ENCODE measurements at regions not wholly inside any gene's neighbourhood (a gene's known extent, or its start where the extent isn't known, plus 50 kb on each side); places are given as distances from the start of the nearest gene placed in this dataset.

GRCh38 chr2:19292007-19292406, 66.4 kb downstream of the OSR1 start:
- 91 to 92% methylated on average over 5 of the region's 5 CpGs for WGBS, 2 donors
- DNase-seq (no peak), FAIRE-seq (no peak), ATAC-seq (no peak)
- H3K9me3 ChIP-seq: no peaks in the 10 kb centered on the region
- H3K36me3 ChIP-seq: no peaks in the 10 kb centered on the region
- H3K27me3 ChIP-seq: no peaks in the 10 kb centered on the region
- no peak for TF ChIP-seq CTCF (IDR thresholded peaks at IDR 0.05)
- H3K4me1 ChIP-seq: no peaks in the 10 kb centered on the region
- H3K4me3 ChIP-seq: no peak overlapping the region
- intact Hi-C loops (cut with DNase I): no loop called here
- H3K27ac ChIP-seq: no peak overlapping the region

- Histone ChIP-seq H3K36me3 (no peaks in the 10 kb centered on the region), H3K4me1 (no peaks in the 10 kb centered on the region), H3K9me3 (no peaks in the 10 kb centered on the region), H3K4me3 (no peak overlapping the region), H3K27ac (no peak overlapping the region), H3K27me3 (no peaks in the 10 kb centered on the region)
- 30 to 31% methylated on average over 2 of the region's 2 CpGs for WGBS, 2 donors
- no peak for TF ChIP-seq CTCF (IDR thresholded peaks at IDR 0.05)
- ATAC-seq (no peak), DNase-seq (no peak), FAIRE-seq (no peak)
- intact Hi-C loops (cut with DNase I): no loop called here
Measured at GRCh38 chr2:19288291-19288690, 70.1 kb downstream of the OSR1 start.

GRCh38 chr2:19287324-19287723, 71.1 kb downstream of the OSR1 start:
- TF ChIP-seq CTCF (IDR thresholded peaks at IDR 0.05): no peak
- Histone ChIP-seq H3K27ac (no peak overlapping the region), H3K9me3 (no peaks in the 10 kb centered on the region), H3K4me3 (no peak overlapping the region), H3K27me3 (no peaks in the 10 kb centered on the region), H3K36me3 (no peaks in the 10 kb centered on the region), H3K4me1 (no peaks in the 10 kb centered on the region)
- WGBS, 2 donors: 84 to 92% methylated on average over 1 of the region's 1 CpG
- ATAC-seq (no peak), FAIRE-seq (no peak), DNase-seq (no peak)
- intact Hi-C loops (cut with DNase I): no loop called here

- ATAC-seq: no peak
- Histone ChIP-seq H3K27me3 (no peaks in the 10 kb centered on the region), H3K27ac (no peak overlapping the region), H3K9me3 (no peaks in the 10 kb centered on the region), H3K4me1 (no peaks in the 10 kb centered on the region), H3K36me3 (no peaks in the 10 kb centered on the region), H3K4me3 (no peak overlapping the region)
- no peak for FAIRE-seq
- intact Hi-C loops (cut with DNase I): no loop called here
- WGBS, 2 donors: 87 to 89% methylated on average over 4 of the region's 4 CpGs
- no peak for TF ChIP-seq CTCF (IDR thresholded peaks at IDR 0.05)
- DNase-seq: no peak
Measured at GRCh38 chr2:19282305-19282704, 76.1 kb downstream of the OSR1 start.

DNA sequence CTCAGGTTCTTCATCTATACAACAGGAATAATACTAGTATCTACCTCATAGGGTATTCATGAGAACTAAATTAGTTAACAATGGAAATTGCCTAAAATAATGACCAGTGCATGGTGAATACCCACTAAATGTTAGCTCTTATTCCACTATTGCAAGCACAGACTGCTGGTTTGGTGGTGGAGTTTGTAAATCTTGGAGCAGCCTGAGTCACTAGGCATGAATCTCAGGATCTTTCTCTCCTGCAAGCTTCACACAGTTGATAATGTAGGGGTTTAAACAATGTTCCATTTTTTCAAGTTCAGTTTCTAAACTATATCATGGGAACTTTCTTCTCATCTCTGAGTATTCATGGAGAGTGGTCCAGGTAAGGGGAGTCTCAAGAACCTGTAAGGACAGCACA, 84.0 kb downstream of the OSR1 start:
- intact Hi-C loops (cut with DNase I): no loop called here
- Histone ChIP-seq H3K27me3 (no peaks in the 10 kb centered on the region), H3K4me3 (no peak overlapping the region), H3K4me1 (no peaks in the 10 kb centered on the region), H3K27ac (no peak overlapping the region), H3K36me3 (no peaks in the 10 kb centered on the region), H3K9me3 (no peaks in the 10 kb centered on the region)
- TF ChIP-seq CTCF (IDR thresholded peaks at IDR 0.05): no peak
- ATAC-seq (no peak), DNase-seq (no peak), FAIRE-seq (no peak)

Measured in pancreas (tissue), 10 donors.